ENCODE measurements at regions not wholly inside any gene's neighbourhood (a gene's known extent, or its start where the extent isn't known, plus 50 kb on each side); places are given as distances from the start of the nearest gene placed in this dataset.

DNA sequence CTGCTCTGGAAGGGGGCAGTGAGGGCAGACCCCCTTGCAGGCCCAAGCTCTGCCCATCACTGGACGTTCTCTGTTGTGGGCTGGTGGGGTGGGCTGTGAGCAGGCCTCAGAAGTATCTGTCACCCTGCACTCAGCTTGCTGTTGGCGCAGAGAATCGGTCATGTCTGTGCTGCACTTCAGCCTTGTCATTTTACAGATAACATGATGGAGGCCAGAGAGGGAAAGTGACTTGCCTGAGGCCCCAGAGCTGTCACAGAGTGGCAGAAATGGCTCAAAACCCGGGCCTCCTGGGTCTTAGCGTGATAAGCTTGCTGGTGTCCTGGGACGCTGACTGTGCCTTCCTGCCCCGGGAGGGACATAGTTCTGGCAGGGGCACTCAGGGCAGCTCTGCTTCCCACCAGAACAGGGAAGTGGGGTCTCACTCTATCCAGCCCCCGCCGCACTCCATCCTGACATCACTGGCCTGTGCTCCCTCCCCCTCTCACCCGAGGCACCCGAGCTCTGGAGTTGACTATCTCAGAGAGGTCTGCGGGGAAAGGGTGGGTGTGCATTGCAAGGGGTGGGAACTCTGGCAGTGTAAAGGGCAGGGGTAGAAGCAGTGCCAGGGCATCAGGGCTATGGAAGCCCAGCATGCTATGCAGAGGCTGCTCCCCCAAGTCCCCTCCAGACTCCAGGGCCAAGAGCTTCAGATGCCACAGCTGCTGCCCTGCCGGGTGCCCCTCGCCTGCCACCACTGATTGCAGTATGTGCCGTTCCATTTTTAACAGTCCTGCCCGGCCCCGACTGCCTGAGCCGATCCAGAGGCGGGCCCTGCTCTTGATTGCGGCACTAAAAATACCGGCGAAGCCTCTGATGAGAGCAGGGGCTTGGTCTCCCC lies 50.4 kb upstream of the NECTIN1 start:
- TF ChIP-seq POLR2A (IDR thresholded peaks at IDR 0.05), result no peak
- TF ChIP-seq, protein P1, sequence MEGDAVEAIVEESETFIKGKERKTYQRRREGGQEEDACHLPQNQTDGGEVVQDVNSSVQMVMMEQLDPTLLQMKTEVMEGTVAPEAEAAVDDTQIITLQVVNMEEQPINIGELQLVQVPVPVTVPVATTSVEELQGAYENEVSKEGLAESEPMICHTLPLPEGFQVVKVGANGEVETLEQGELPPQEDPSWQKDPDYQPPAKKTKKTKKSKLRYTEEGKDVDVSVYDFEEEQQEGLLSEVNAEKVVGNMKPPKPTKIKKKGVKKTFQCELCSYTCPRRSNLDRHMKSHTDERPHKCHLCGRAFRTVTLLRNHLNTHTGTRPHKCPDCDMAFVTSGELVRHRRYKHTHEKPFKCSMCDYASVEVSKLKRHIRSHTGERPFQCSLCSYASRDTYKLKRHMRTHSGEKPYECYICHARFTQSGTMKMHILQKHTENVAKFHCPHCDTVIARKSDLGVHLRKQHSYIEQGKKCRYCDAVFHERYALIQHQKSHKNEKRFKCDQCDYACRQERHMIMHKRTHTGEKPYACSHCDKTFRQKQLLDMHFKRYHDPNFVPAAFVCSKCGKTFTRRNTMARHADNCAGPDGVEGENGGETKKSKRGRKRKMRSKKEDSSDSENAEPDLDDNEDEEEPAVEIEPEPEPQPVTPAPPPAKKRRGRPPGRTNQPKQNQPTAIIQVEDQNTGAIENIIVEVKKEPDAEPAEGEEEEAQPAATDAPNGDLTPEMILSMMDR (IDR thresholded peaks at IDR 0.05), result no peak
- Histone ChIP-seq H3K4me1 (peaks cover 12% of the 10 kb centered on the region), H3K27me3 (no peaks in the 10 kb centered on the region), H3K36me3 (replicated peaks in 1 of 2; ENCODE audit: insufficient read depth in 1 of 2, low read depth in 2 of 2) (no peaks in the 10 kb centered on the region), H3K4me3 (no peak overlapping the region), H3K9me3 (no peaks in the 10 kb centered on the region), H3K27ac (no peak overlapping the region)
- DNase-seq (no peak), ATAC-seq (no peak)
- 81 to 85% methylated on average over 21 to 22 of the region's 22 CpGs for WGBS, 2 donors
- intact Hi-C loops (cut with DNase I), result no loop called here
